GM12878 (cell line): ENCODE measurements at regions not wholly inside any gene's neighbourhood (a gene's known extent, or its start where the extent isn't known, plus 50 kb on each side); places are given as distances from the start of the nearest gene placed in this dataset.

Experiments used
- ATAC-seq: fragments of 200-7000 bp; cut with Tn5 transposase; 3 replicates; pipeline ENCODE4 v1.9.1; 2020; ENCODE audit warnings: mild to moderate bottlenecking, moderate library complexity
- BruUV-seq: library from RNA; stranded (reverse); fragments of 400-500 nt; replicated peaks from 2 replicates; lab custom pipeline; 2021; lab: Mats Ljungman, UMichigan
- CTCF ChIA-PET: fragments of 300-600 bp; sonication (Branson Sonifier 250); formaldehyde crosslinking; extraction: SDS; loops from one replicate; lab custom pipeline; 2021; ENCODE audit warnings: inconsistent platforms; lab: Yijun Ruan, JAX
- POLR2A ChIA-PET: fragments of 350-600 bp; formaldehyde crosslinking; extraction: SDS; loops from one replicate; lab custom pipeline; 2021; ENCODE audit warnings: inconsistent platforms; lab: Charles Lee
- RAD21 ChIA-PET: fragments of 300-600 bp; sonication (Branson Sonifier 250); formaldehyde crosslinking; loops from one replicate; lab custom pipeline; 2023; ENCODE audit warnings: antibody characterized with exemption; ENCODE audit not compliant: unreplicated experiment; lab: Charles Lee
- SMC1A ChIA-PET: fragments of 300-600 bp; sonication (Branson Sonifier 250); formaldehyde crosslinking; loops from one replicate; lab custom pipeline; 2023; ENCODE audit not compliant: unreplicated experiment, uncharacterized antibody; lab: Charles Lee
- DNase-seq: peaks from one replicate; pipeline ENCODE4 v3.0.0-alpha.2; 2011; ENCODE audit warnings: low read depth, low spot score
- FAIRE-seq: peaks from 3 replicates; lab custom pipeline; 2011; peaks lifted over from hg19 to GRCh38; lab: Jason Lieb, UNC
- H2AFZ ChIP-seq: 2 replicates; pipeline ENCODE4 v1.6.0; 2011; ENCODE audit warnings: low read depth, low read length, control low read depth; ENCODE audit not compliant: control insufficient read depth
- H3K27ac ChIP-seq: 2 replicates; pipeline ENCODE4 v1.5.1; 2011; ENCODE audit warnings: control low read depth; ENCODE audit not compliant: control insufficient read depth, insufficient read depth
- H3K27me3 ChIP-seq, 2 experiments: replicated peaks in 1 of 2; 2 replicates each; pipeline versions ENCODE4 v1.6.0 to v1.6.1; 2011; ENCODE audit warnings: low read length in 1 of 2; ENCODE audit not compliant: control insufficient read depth in 2 of 2, insufficient read depth in 2 of 2
- H3K36me3 ChIP-seq, 2 experiments: 2 replicates each; pipeline ENCODE4 v1.5.1; 2011; ENCODE audit warnings: low read length in 1 of 2; ENCODE audit not compliant: control insufficient read depth in 2 of 2, insufficient read depth in 2 of 2
- H3K4me1 ChIP-seq: 2 replicates; pipeline ENCODE4 v1.6.1; 2011; ENCODE audit warnings: mild to moderate bottlenecking, low read length, moderate library complexity, mixed read lengths; ENCODE audit not compliant: control insufficient read depth, insufficient read depth
- H3K4me2 ChIP-seq: 2 replicates; pipeline ENCODE4 v1.6.0; 2011; ENCODE audit warnings: control low read depth; ENCODE audit not compliant: control insufficient read depth, insufficient read depth
- H3K4me3 ChIP-seq: fragments of 200-600 bp; sonication (generic); 2 replicates; pipeline ENCODE4 v1.5.1; 2016
- H3K79me2 ChIP-seq: 2 replicates; pipeline ENCODE4 v1.6.0; 2011; ENCODE audit warnings: low read length; ENCODE audit not compliant: control insufficient read depth, insufficient read depth
- H3K9ac ChIP-seq: 2 replicates; pipeline ENCODE4 v1.8.0; 2011; ENCODE audit warnings: low read length, control low read depth, mixed read lengths; ENCODE audit not compliant: control insufficient read depth, insufficient read depth
- H3K9me3 ChIP-seq: replicated peaks from 3 replicates; pipeline ENCODE4 v1.5.1; 2011; ENCODE audit warnings: mild to moderate bottlenecking, low read length; ENCODE audit not compliant: control insufficient read depth, insufficient read depth
- H4K20me1 ChIP-seq: 2 replicates; pipeline ENCODE4 v1.6.0; 2011; ENCODE audit not compliant: control insufficient read depth, insufficient read depth
- EP300 ChIP-seq, 2 experiments: fragments of 150-350 bp in 1 of 2; IDR thresholded peaks; 2 replicates each; pipeline ENCODE4 v1.6.1; 2011 to 2012; ENCODE audit warnings: low read depth in 2 of 2, low read length in 2 of 2, borderline replicate concordance in 1 of 2, improper control_type of control experiment in 1 of 2, inconsistent platforms in 1 of 2; ENCODE audit not compliant: control insufficient read depth in 1 of 2
- HDAC2 ChIP-seq: fragments of 200-600 bp; sonication (generic); IDR thresholded peaks from 2 replicates; pipeline ENCODE4 v1.6.1; 2017
- HDAC6 ChIP-seq: fragments of 200-600 bp; sonication (generic); IDR thresholded peaks from one replicate; pipeline ENCODE4 v1.8.0; 2017; ENCODE audit warnings: antibody characterized with exemption; ENCODE audit not compliant: unreplicated experiment
- IKZF1 ChIP-seq: fragments of 450-650 bp; conservative IDR thresholded peaks from 2 replicates; pipeline ENCODE4 v1.6.1; 2017; ENCODE audit warnings: antibody characterized with exemption, mild to moderate bottlenecking
- IRF4 ChIP-seq: IDR thresholded peaks from 2 replicates; pipeline ENCODE4 v1.6.1; 2011; ENCODE audit warnings: low read depth, low read length
- MTA3 ChIP-seq: IDR thresholded peaks from 2 replicates; pipeline ENCODE4 v1.6.1; 2012; ENCODE audit warnings: low read length, inconsistent platforms, borderline replicate concordance
- MXI1 ChIP-seq: fragments of 150-350 bp; IDR thresholded peaks from 2 replicates; pipeline ENCODE4 v1.6.1; 2011; ENCODE audit warnings: low read depth, mild to moderate bottlenecking, inconsistent platforms, low read length, improper control_type of control experiment
- NRF1 ChIP-seq: conservative IDR thresholded peaks from 2 replicates; pipeline ENCODE4 v1.6.1; 2011; ENCODE audit warnings: mild to moderate bottlenecking, low read depth, low read length, improper control_type of control experiment
- POLR2AphosphoS2 ChIP-seq: IDR thresholded peaks from 2 replicates; pipeline ENCODE4 v1.6.1; 2011; ENCODE audit warnings: low read depth, mild to moderate bottlenecking, low read length, improper control_type of control experiment, moderate library complexity
- SIX5 ChIP-seq: IDR thresholded peaks from 2 replicates; pipeline ENCODE4 v1.6.1; 2011; ENCODE audit warnings: mild to moderate bottlenecking, low read depth, low read length, moderate library complexity; ENCODE audit not compliant: severe bottlenecking
- WGBS: methylation state at CpG from one replicate; pipeline ENCODE4 v1.1.6; 2016; ENCODE audit warnings: low lambda C conversion rate; ENCODE audit not compliant: insufficient replicate concordance, insufficient coverage; ENCODE audit errors: missing lambda C conversion rate; 5-methylcytosine and 5-hydroxymethylcytosine counted together
- in situ Hi-C: fragments of 300-500 bp; cut with MboI; formaldehyde crosslinking; loops from 9 replicates; pipeline ENCODE4 v1.14.3; 2018; ENCODE audit warnings: mixed read lengths
- intact Hi-C: fragments of 100-400 bp; cut with micrococcal nuclease; formaldehyde crosslinking; loops from one replicate; pipeline ENCODE4 v1.14.2; 2022; ENCODE audit not compliant: unreplicated experiment
- TF ChIP-seq, protein P1 (sequence below): fragments of 450-650 bp; IDR thresholded peaks from 2 replicates; pipeline ENCODE4 v1.6.1; 2017; ENCODE audit warnings: borderline replicate concordance

DNA sequence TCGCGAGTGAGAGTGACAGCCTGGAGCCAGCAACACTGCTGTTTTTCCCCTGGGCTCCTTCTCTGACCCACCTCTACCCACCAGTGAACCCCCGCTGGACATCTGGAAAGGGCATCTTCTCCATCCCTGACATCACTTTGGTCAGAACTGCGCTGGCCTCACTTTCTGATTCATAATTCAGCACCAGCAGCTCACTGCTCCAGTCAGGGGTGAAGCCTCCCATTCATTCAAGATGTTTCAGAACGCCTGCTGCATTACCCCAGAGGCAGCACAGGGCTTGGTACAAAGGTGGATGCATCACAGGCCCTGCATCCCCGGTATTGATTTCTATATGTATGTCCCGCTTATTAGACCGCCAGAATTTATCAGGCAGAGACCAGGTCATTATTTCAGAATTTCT lies 182.8 kb upstream of the TSHZ3 start:
- ChIA-PET POLR2A (no interaction called here), SMC1A (no interaction called here), CTCF (no interaction called here), RAD21 (no interaction called here)
- Histone ChIP-seq H2AFZ (no peak overlapping the region), H3K9me3 (no peaks in the 10 kb centered on the region; the same call in 2 of the 3 replicates), H3K4me3 (no peak overlapping the region), H3K27me3 (no peaks in the 10 kb centered on the region), H3K79me2 (no peaks in the 10 kb centered on the region), H3K4me1 (no peaks in the 10 kb centered on the region), H3K27ac (no peak overlapping the region), H3K36me3 (no peaks in the 10 kb centered on the region), H4K20me1 (no peaks in the 10 kb centered on the region), H3K4me2 (no peak overlapping the region), H3K9ac (no peak overlapping the region)
- FAIRE-seq (no peak), DNase-seq (no peak), ATAC-seq (no peak)
- TF ChIP-seq EP300 (IDR thresholded peaks at IDR 0.05; ENCODE audit: borderline replicate concordance in 1 of 2, control insufficient read depth in 1 of 2, low read depth in 2 of 2, low read length in 2 of 2) (no peak), POLR2AphosphoS2 (no peak), IRF4 (no peak), SIX5 (no peak), MTA3 (no peak), NRF1 (no peak), HDAC2 (no peak), HDAC6 (no peak), MXI1 (no peak), IKZF1 (no peak)
- TF ChIP-seq, protein P1, sequence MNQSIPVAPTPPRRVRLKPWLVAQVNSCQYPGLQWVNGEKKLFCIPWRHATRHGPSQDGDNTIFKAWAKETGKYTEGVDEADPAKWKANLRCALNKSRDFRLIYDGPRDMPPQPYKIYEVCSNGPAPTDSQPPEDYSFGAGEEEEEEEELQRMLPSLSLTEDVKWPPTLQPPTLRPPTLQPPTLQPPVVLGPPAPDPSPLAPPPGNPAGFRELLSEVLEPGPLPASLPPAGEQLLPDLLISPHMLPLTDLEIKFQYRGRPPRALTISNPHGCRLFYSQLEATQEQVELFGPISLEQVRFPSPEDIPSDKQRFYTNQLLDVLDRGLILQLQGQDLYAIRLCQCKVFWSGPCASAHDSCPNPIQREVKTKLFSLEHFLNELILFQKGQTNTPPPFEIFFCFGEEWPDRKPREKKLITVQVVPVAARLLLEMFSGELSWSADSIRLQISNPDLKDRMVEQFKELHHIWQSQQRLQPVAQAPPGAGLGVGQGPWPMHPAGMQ, result no peak
- no TSS peak for BruUV-seq
- intact Hi-C loops (no loop called here), in situ Hi-C loops (no loop called here)
- 52% methylated on average over 8 of the region's 8 CpGs for WGBS
